ENCODE measurements at regions not wholly inside any gene's neighbourhood (a gene's known extent, or its start where the extent isn't known, plus 50 kb on each side); places are given as distances from the start of the nearest gene placed in this dataset.

DNA sequence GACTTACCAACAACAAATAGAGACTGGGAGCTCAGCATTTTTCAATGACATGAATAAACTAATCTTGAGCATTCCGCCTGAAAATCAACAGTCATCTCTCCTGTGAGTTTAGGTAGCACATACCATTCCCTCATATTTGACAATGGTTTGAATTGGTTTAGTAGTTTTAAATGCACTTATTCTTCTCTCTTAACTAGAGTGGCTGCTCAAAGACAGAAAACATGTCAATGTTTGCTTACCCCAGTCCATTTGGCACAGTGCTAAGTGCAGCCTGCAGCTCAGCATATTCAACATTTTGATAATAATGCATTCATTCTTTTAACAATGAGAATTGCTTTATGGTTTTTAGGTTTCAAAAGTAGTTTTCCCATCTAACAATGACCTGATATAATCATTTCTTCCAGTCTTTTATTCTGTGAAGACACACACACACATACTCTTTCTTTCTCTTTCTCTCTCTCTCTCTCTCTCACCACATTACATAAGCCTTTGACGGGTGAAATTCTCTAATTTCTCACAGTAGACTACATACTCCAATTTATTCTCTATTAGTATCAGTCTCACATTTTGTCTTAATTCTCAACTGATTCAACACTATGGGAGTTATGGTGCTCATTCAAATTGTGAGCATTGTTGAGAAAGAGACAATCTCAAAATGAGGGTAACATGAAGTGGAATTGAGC lies 432.3 kb downstream of the LRRIQ3 start:
- H3K4me3 ChIP-seq = no peak overlapping the region
- H3K27ac ChIP-seq = no peak overlapping the region
- 55 to 79% methylated on average over 2 of the region's 2 CpGs for WGBS, 2 donors
- no peak for DNase-seq
- no peaks in the 10 kb centered on the region for H3K36me3 ChIP-seq
- no peaks in the 10 kb centered on the region for H3K27me3 ChIP-seq
- no peaks in the 10 kb centered on the region for H3K4me1 ChIP-seq
- TF ChIP-seq POLR2AphosphoS5 (IDR thresholded peaks at IDR 0.05) = no peak
- TF ChIP-seq, protein P1, sequence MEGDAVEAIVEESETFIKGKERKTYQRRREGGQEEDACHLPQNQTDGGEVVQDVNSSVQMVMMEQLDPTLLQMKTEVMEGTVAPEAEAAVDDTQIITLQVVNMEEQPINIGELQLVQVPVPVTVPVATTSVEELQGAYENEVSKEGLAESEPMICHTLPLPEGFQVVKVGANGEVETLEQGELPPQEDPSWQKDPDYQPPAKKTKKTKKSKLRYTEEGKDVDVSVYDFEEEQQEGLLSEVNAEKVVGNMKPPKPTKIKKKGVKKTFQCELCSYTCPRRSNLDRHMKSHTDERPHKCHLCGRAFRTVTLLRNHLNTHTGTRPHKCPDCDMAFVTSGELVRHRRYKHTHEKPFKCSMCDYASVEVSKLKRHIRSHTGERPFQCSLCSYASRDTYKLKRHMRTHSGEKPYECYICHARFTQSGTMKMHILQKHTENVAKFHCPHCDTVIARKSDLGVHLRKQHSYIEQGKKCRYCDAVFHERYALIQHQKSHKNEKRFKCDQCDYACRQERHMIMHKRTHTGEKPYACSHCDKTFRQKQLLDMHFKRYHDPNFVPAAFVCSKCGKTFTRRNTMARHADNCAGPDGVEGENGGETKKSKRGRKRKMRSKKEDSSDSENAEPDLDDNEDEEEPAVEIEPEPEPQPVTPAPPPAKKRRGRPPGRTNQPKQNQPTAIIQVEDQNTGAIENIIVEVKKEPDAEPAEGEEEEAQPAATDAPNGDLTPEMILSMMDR (IDR thresholded peaks at IDR 0.05) = no peak
- TF ChIP-seq POLR2A (IDR thresholded peaks at IDR 0.05) = no peak
- no peak for TF ChIP-seq EP300 (IDR thresholded peaks at IDR 0.05)
- intact Hi-C loops (cut with DNase I) = no loop called here
- H3K9me3 ChIP-seq = no peaks in the 10 kb centered on the region

- no peak overlapping the region for H3K4me3 ChIP-seq
- DNase-seq = no peak
- no peaks in the 10 kb centered on the region for H3K4me1 ChIP-seq
- H3K27me3 ChIP-seq = no peaks in the 10 kb centered on the region
- H3K36me3 ChIP-seq = no peaks in the 10 kb centered on the region
- 90 to 93% methylated on average over 2 of the region's 2 CpGs for WGBS, 2 donors
- H3K27ac ChIP-seq = no peak overlapping the region
- no peak for TF ChIP-seq EP300 (IDR thresholded peaks at IDR 0.05)
- TF ChIP-seq, protein P1 (IDR thresholded peaks at IDR 0.05) = no peak
- no peaks in the 10 kb centered on the region for H3K9me3 ChIP-seq
- intact Hi-C loops (cut with DNase I) = no loop called here
Observed at GRCh38 chr1:73761559-73761958, 436.4 kb downstream of the LRRIQ3 start.

GRCh38 chr1:73759011-73759410 lies 439.0 kb downstream of the LRRIQ3 start:
- DNase-seq = no peak
- WGBS, 2 donors = 67 to 70% methylated on average over 1 of the region's 1 CpG
- Histone ChIP-seq H3K9me3 (no peaks in the 10 kb centered on the region), H3K4me1 (no peaks in the 10 kb centered on the region), H3K36me3 (no peaks in the 10 kb centered on the region), H3K27me3 (no peaks in the 10 kb centered on the region), H3K27ac (no peak overlapping the region), H3K4me3 (no peak overlapping the region)
- intact Hi-C loops (cut with DNase I) = no loop called here
- TF ChIP-seq POLR2A (IDR thresholded peaks at IDR 0.05) (no peak), EP300 (IDR thresholded peaks at IDR 0.05) (no peak), POLR2AphosphoS5 (IDR thresholded peaks at IDR 0.05) (no peak)
- TF ChIP-seq, protein P1 (IDR thresholded peaks at IDR 0.05) = no peak

- WGBS, 2 donors = 78 to 82% methylated on average over 2 of the region's 2 CpGs
- no peak for DNase-seq
- intact Hi-C loops (cut with DNase I) = no loop called here
- Histone ChIP-seq H3K27ac (no peak overlapping the region), H3K36me3 (no peaks in the 10 kb centered on the region), H3K27me3 (no peaks in the 10 kb centered on the region), H3K4me3 (no peak overlapping the region), H3K9me3 (no peaks in the 10 kb centered on the region), H3K4me1 (no peaks in the 10 kb centered on the region)
- TF ChIP-seq, protein P1 (IDR thresholded peaks at IDR 0.05) = no peak
- TF ChIP-seq POLR2A (IDR thresholded peaks at IDR 0.05) = no peak
- TF ChIP-seq POLR2AphosphoS5 (IDR thresholded peaks at IDR 0.05) = no peak
- no peak for TF ChIP-seq EP300 (IDR thresholded peaks at IDR 0.05)
Observed at GRCh38 chr1:73756817-73757216, 441.2 kb downstream of the LRRIQ3 start.

GRCh38 chr1:73755649-73756048 lies 442.3 kb downstream of the LRRIQ3 start:
- no peak overlapping the region for H3K4me3 ChIP-seq
- DNase-seq = no peak
- WGBS, 2 donors = 74 to 86% methylated on average over 2 of the region's 2 CpGs
- TF ChIP-seq POLR2A (IDR thresholded peaks at IDR 0.05) (no peak), POLR2AphosphoS5 (IDR thresholded peaks at IDR 0.05) (no peak)
- TF ChIP-seq, protein P1 (IDR thresholded peaks at IDR 0.05) = no peak
- no peaks in the 10 kb centered on the region for H3K27me3 ChIP-seq
- intact Hi-C loops (cut with DNase I) = no loop called here
- no peaks in the 10 kb centered on the region for H3K9me3 ChIP-seq
- H3K27ac ChIP-seq = no peak overlapping the region
- no peaks in the 10 kb centered on the region for H3K36me3 ChIP-seq
- no peaks in the 10 kb centered on the region for H3K4me1 ChIP-seq

Data from sigmoid colon (tissue), 6 donors.